Colonic mucosa (tissue), 4 donors: ENCODE measurements at regions not wholly inside any gene's neighbourhood (a gene's known extent, or its start where the extent isn't known, plus 50 kb on each side); places are given as distances from the start of the nearest gene placed in this dataset.

ENCODE experiments used
- DNase-seq: peaks from one replicate; pipeline ENCODE4 v3.0.0-alpha.2; 2020
- H3K27ac ChIP-seq: fragments of 200-600 bp; one replicate; pipeline ENCODE4 v1.8.0; 2021
- H3K27me3 ChIP-seq: fragments of 200-600 bp; one replicate; pipeline ENCODE4 v1.8.0; 2021
- H3K36me3 ChIP-seq: fragments of 200-600 bp; one replicate; pipeline ENCODE4 v1.8.0; 2021
- H3K4me1 ChIP-seq: fragments of 200-600 bp; one replicate; pipeline ENCODE4 v1.8.0; 2021; ENCODE audit warnings: mild to moderate bottlenecking
- H3K4me3 ChIP-seq: fragments of 200-600 bp; one replicate; pipeline ENCODE4 v1.8.0; 2021
- H3K9ac ChIP-seq, 2 donors: one replicate each; pipeline ENCODE4 v1.7.0; 2013; ENCODE audit warnings: control low read depth in 2 of 2, low read depth in 2 of 2, low read length in 2 of 2
- H3K9me3 ChIP-seq: fragments of 200-600 bp; one replicate; pipeline ENCODE4 v1.8.0; 2021
- CTCF ChIP-seq: fragments of 200-600 bp; IDR thresholded peaks from one replicate; pipeline ENCODE4 v1.8.0; 2022; ENCODE audit warnings: antibody characterized with exemption, mild to moderate bottlenecking
- intact Hi-C: fragments of 100-400 bp; cut with DNase I; formaldehyde crosslinking; loops from one replicate; pipeline ENCODE4 v1.14.1; 2022
- donor health status: healthy.
- donor health status: DM: no; HTN: no; CAD: no.
- donor health status: DM: no; HTN: no; CAD: no.

- Histone ChIP-seq H3K36me3 (no peaks in the 10 kb centered on the region), H3K4me1 (no peaks in the 10 kb centered on the region), H3K4me3 (no peak overlapping the region), H3K27me3 (no peaks in the 10 kb centered on the region), H3K27ac (no peak overlapping the region), H3K9me3 (no peaks in the 10 kb centered on the region), H3K9ac (no peak overlapping the region)
- DNase-seq: no peak
- intact Hi-C loops: no loop called here
- no peak for TF ChIP-seq CTCF
These were observed 126.8 kb upstream of the RAG2 start for GRCh38 chr11:36724742-36725385.

- intact Hi-C loops: no loop called here
- no peak for DNase-seq
- Histone ChIP-seq H3K36me3 (no peaks in the 10 kb centered on the region), H3K9me3 (no peaks in the 10 kb centered on the region), H3K27me3 (no peaks in the 10 kb centered on the region), H3K4me3 (no peak overlapping the region), H3K4me1 (no peaks in the 10 kb centered on the region), H3K9ac (no peak overlapping the region), H3K27ac (no peak overlapping the region)
- TF ChIP-seq CTCF: no peak
These were observed 124.4 kb upstream of the RAG2 start for GRCh38 chr11:36722421-36722820.

- no peak for DNase-seq
- no peak for TF ChIP-seq CTCF
- intact Hi-C loops: no loop called here
- no peaks in the 10 kb centered on the region for H3K4me1 ChIP-seq
- H3K4me3 ChIP-seq: no peak overlapping the region
- no peak overlapping the region for H3K27ac ChIP-seq
- no peaks in the 10 kb centered on the region for H3K27me3 ChIP-seq
- no peaks in the 10 kb centered on the region for H3K9me3 ChIP-seq
- no peak overlapping the region for H3K9ac ChIP-seq
- H3K36me3 ChIP-seq: no peaks in the 10 kb centered on the region
These were observed 121.5 kb upstream of the RAG2 start for GRCh38 chr11:36719358-36720107.

GRCh38 chr11:36718451-36718850 lies 120.4 kb upstream of the RAG2 start:
- Histone ChIP-seq H3K36me3 (no peaks in the 10 kb centered on the region), H3K4me1 (no peaks in the 10 kb centered on the region), H3K4me3 (no peak overlapping the region), H3K9ac (no peak overlapping the region), H3K27me3 (no peaks in the 10 kb centered on the region), H3K9me3 (no peaks in the 10 kb centered on the region), H3K27ac (no peak overlapping the region)
- DNase-seq: no peak
- intact Hi-C loops: no loop called here
- TF ChIP-seq CTCF: no peak

- DNase-seq: no peak
- intact Hi-C loops: no loop called here
- no peaks in the 10 kb centered on the region for H3K9me3 ChIP-seq
- H3K9ac ChIP-seq: no peak overlapping the region
- H3K4me1 ChIP-seq: no peaks in the 10 kb centered on the region
- H3K4me3 ChIP-seq: no peak overlapping the region
- no peaks in the 10 kb centered on the region for H3K27me3 ChIP-seq
- no peak overlapping the region for H3K27ac ChIP-seq
- no peaks in the 10 kb centered on the region for H3K36me3 ChIP-seq
- TF ChIP-seq CTCF: no peak
These were observed 115.7 kb upstream of the RAG2 start for GRCh38 chr11:36713715-36714114.
